ENCODE measurements at regions not wholly inside any gene's neighbourhood (a gene's known extent, or its start where the extent isn't known, plus 50 kb on each side); places are given as distances from the start of the nearest gene placed in this dataset.

- in situ Hi-C loops (cut with MboI; ENCODE audit: low pct_unique_long_range_greater_than_20kb, low sequenced_read_pairs, unreplicated experiment) = no loop called here
- TF ChIP-seq CTCF (IDR thresholded peaks at IDR 0.05; ENCODE audit: extremely low read depth, insufficient read depth, missing control alignments) = no peak
- DNase-seq (ENCODE audit: low spot score) = no peak
These were observed 131.5 kb upstream of the SLC44A3 start for GRCh38 chr1:94688646-94689045.

DNA sequence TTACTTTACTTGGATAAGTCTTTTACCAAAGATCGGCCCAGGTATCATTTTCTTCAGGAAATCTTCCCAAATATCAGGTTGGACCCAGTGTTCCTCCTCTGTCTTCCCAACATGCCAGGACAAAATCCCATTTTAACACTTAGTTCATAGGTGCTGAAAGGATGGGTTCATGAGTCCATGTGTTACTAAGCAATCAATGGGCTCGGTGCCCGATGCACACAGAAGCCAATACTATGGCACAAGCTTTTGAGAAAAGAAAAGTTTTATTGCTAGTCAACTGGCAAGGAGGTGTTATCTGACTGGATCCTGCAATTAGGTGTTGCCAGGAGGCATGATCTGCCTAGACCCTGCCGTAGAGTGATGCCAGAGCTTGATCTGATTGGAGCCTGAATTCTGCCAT lies 133.3 kb upstream of the SLC44A3 start:
- no peak for DNase-seq (ENCODE audit: low spot score)
- no peak for TF ChIP-seq CTCF (IDR thresholded peaks at IDR 0.05; ENCODE audit: extremely low read depth, insufficient read depth, missing control alignments)
- in situ Hi-C loops (cut with MboI; ENCODE audit: low pct_unique_long_range_greater_than_20kb, low sequenced_read_pairs, unreplicated experiment) = no loop called here

DNA sequence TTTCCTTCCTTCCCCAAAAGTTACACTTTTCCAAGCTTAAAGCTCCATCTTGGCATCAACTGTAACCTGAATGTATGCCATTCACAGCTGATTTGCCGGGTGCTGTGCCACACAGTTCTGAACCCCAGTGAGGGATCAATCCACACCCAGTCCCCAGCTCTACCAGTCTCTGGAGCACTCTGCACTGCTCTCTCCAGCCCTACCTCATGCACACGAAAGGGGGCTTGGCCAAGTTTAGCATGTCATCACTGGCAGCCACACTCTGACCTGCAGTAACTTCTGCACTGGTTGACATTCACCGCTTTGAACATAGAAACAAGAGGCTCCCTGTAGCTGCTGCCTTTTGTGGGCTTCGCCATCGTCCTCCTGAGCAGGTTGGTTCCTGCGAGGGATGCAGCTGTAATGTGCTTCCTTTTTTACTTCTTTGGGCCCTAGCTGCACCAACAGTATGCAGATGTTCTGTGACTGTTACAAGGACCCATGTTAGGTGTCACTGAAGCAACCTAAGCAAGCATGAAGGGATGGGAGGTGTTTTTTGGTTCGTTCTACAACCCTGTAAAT lies 135.4 kb upstream of the SLC44A3 start:
- in situ Hi-C loops (cut with MboI; ENCODE audit: low pct_unique_long_range_greater_than_20kb, low sequenced_read_pairs, unreplicated experiment) = no loop called here
- TF ChIP-seq CTCF (IDR thresholded peaks at IDR 0.05; ENCODE audit: extremely low read depth, insufficient read depth, missing control alignments) = no peak
- no peak for DNase-seq (ENCODE audit: low spot score)

DNA sequence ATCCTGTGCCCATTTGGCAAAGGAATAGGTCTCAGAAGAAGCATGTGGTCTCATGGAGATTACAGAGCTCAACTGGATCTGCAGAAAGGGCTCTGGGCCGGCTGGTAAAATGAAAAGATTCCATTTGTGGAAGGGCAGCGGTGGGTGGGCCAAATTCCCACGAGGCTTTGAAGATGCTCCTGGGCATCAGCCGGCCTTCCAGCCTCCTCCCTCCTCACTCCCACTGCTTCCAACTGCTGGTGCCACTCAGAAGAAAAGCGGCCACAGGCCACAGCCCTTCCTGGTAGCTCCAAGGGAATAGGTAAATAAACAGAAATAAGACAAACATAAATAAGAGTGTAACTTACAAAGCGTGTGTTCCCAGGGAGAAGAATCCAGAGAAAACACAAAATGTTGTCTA lies 136.3 kb upstream of the SLC44A3 start:
- in situ Hi-C loops (cut with MboI; ENCODE audit: low pct_unique_long_range_greater_than_20kb, low sequenced_read_pairs, unreplicated experiment) = no loop called here
- no peak for TF ChIP-seq CTCF (IDR thresholded peaks at IDR 0.05; ENCODE audit: extremely low read depth, insufficient read depth, missing control alignments)
- no peak for DNase-seq (ENCODE audit: low spot score)

DNA sequence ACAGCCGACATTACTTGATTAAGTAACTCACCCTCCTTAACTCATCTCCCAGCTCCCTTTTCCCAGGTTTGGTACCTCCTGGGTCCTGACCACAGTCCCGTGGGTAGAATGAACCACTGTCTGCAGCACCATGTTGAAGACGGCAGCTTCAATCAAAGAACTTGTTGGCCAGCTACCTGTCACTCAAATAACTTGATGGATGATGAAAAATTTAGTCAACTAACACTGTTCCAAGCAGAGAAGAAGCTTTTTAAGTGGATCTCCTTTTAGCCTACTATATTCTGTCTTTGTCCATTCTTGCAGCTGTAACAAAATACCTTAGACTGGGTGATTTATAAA lies 138.4 kb upstream of the F3 start:
- in situ Hi-C loops (cut with MboI; ENCODE audit: low pct_unique_long_range_greater_than_20kb, low sequenced_read_pairs, unreplicated experiment) = no loop called here
- no peak for TF ChIP-seq CTCF (IDR thresholded peaks at IDR 0.05; ENCODE audit: extremely low read depth, insufficient read depth, missing control alignments)
- DNase-seq (ENCODE audit: low spot score) = no peak

- DNase-seq (ENCODE audit: low spot score) = no peak
- in situ Hi-C loops (cut with MboI; ENCODE audit: low pct_unique_long_range_greater_than_20kb, low sequenced_read_pairs, unreplicated experiment) = no loop called here
- TF ChIP-seq CTCF (IDR thresholded peaks at IDR 0.05; ENCODE audit: extremely low read depth, insufficient read depth, missing control alignments) = no peak
These were observed 137.9 kb upstream of the F3 start for GRCh38 chr1:94679332-94680038.

Data from GM13977 (cell line).